ENCODE measurements at regions not wholly inside any gene's neighbourhood (a gene's known extent, or its start where the extent isn't known, plus 50 kb on each side); places are given as distances from the start of the nearest gene placed in this dataset.

- DNase-seq (ENCODE audit: low spot score) (no peak), ATAC-seq (ENCODE audit: low read depth) (no peak)
- H3K4me1 ChIP-seq (ENCODE audit: insufficient read depth, poor library complexity, severe bottlenecking), result peaks cover 10% of the 10 kb centered on the region
- H3K27me3 ChIP-seq (ENCODE audit: insufficient read depth, poor library complexity, severe bottlenecking), result no peaks in the 10 kb centered on the region
- no peak overlapping the region for H3K4me3 ChIP-seq (ENCODE audit: severe bottlenecking)
- no peaks in the 10 kb centered on the region for H3K36me3 ChIP-seq (ENCODE audit: low read depth)
- no peak overlapping the region for H3K27ac ChIP-seq (ENCODE audit: poor library complexity, severe bottlenecking)
- H3K9me3 ChIP-seq (ENCODE audit: severe bottlenecking), result no peaks in the 10 kb centered on the region
- TF ChIP-seq CTCF (IDR thresholded peaks at IDR 0.05; ENCODE audit: poor library complexity, severe bottlenecking), result no peak
These were observed 94.8 kb upstream of the ELOVL6 start for GRCh38 chr4:110292994-110293744.

- no peak overlapping the region for H3K27ac ChIP-seq (ENCODE audit: poor library complexity, severe bottlenecking)
- H3K4me3 ChIP-seq (ENCODE audit: severe bottlenecking), result no peak overlapping the region
- no peaks in the 10 kb centered on the region for H3K36me3 ChIP-seq (ENCODE audit: low read depth)
- H3K27me3 ChIP-seq (ENCODE audit: insufficient read depth, poor library complexity, severe bottlenecking), result no peaks in the 10 kb centered on the region
- TF ChIP-seq CTCF (IDR thresholded peaks at IDR 0.05; ENCODE audit: poor library complexity, severe bottlenecking), result no peak
- ATAC-seq (ENCODE audit: low read depth), result no peak
- DNase-seq (ENCODE audit: low spot score), result no peak
- no peaks in the 10 kb centered on the region for H3K9me3 ChIP-seq (ENCODE audit: severe bottlenecking)
- peaks cover 5% of the 10 kb centered on the region for H3K4me1 ChIP-seq (ENCODE audit: insufficient read depth, poor library complexity, severe bottlenecking)
These were observed 92.1 kb upstream of the ELOVL6 start for GRCh38 chr4:110290511-110290910.

GRCh38 chr4:110289601-110290100 is 91.2 kb upstream of the ELOVL6 start:
- Histone ChIP-seq H3K36me3 (ENCODE audit: low read depth) (no peaks in the 10 kb centered on the region), H3K4me3 (ENCODE audit: severe bottlenecking) (no peak overlapping the region), H3K27me3 (ENCODE audit: insufficient read depth, poor library complexity, severe bottlenecking) (no peaks in the 10 kb centered on the region), H3K4me1 (ENCODE audit: insufficient read depth, poor library complexity, severe bottlenecking) (peaks cover 5% of the 10 kb centered on the region), H3K9me3 (ENCODE audit: severe bottlenecking) (no peaks in the 10 kb centered on the region), H3K27ac (ENCODE audit: poor library complexity, severe bottlenecking) (no peak overlapping the region)
- ATAC-seq (ENCODE audit: low read depth), result no peak
- no peak for DNase-seq (ENCODE audit: low spot score)
- no peak for TF ChIP-seq CTCF (IDR thresholded peaks at IDR 0.05; ENCODE audit: poor library complexity, severe bottlenecking)

GRCh38 chr4:110287130-110287529 is 88.7 kb upstream of the ELOVL6 start:
- no peak for DNase-seq (ENCODE audit: low spot score)
- peak; percentile 98 for ATAC-seq (ENCODE audit: low read depth)
- Histone ChIP-seq H3K27me3 (ENCODE audit: insufficient read depth, poor library complexity, severe bottlenecking) (no peaks in the 10 kb centered on the region), H3K4me3 (ENCODE audit: severe bottlenecking) (no peak overlapping the region), H3K9me3 (ENCODE audit: severe bottlenecking) (no peaks in the 10 kb centered on the region), H3K4me1 (ENCODE audit: insufficient read depth, poor library complexity, severe bottlenecking) (peaks cover 5% of the 10 kb centered on the region), H3K27ac (ENCODE audit: poor library complexity, severe bottlenecking) (no peak overlapping the region), H3K36me3 (ENCODE audit: low read depth) (no peaks in the 10 kb centered on the region)
- no peak for TF ChIP-seq CTCF (IDR thresholded peaks at IDR 0.05; ENCODE audit: poor library complexity, severe bottlenecking)

- no peak overlapping the region for H3K27ac ChIP-seq (ENCODE audit: poor library complexity, severe bottlenecking)
- no peak for ATAC-seq (ENCODE audit: low read depth)
- H3K4me3 ChIP-seq (ENCODE audit: severe bottlenecking), result no peak overlapping the region
- no peak for DNase-seq (ENCODE audit: low spot score)
- no peaks in the 10 kb centered on the region for H3K4me1 ChIP-seq (ENCODE audit: insufficient read depth, poor library complexity, severe bottlenecking)
- no peaks in the 10 kb centered on the region for H3K9me3 ChIP-seq (ENCODE audit: severe bottlenecking)
- H3K27me3 ChIP-seq (ENCODE audit: insufficient read depth, poor library complexity, severe bottlenecking), result no peaks in the 10 kb centered on the region
- no peak for TF ChIP-seq CTCF (IDR thresholded peaks at IDR 0.05; ENCODE audit: poor library complexity, severe bottlenecking)
- H3K36me3 ChIP-seq (ENCODE audit: low read depth), result no peaks in the 10 kb centered on the region
These were observed 79.7 kb upstream of the ELOVL6 start for GRCh38 chr4:110278127-110278526.
